ENCODE measurements at regions not wholly inside any gene's neighbourhood (a gene's known extent, or its start where the extent isn't known, plus 50 kb on each side); places are given as distances from the start of the nearest gene placed in this dataset.
"Not testable (repeated sequence)": the region's sequence is repeated elsewhere in the genome, so short reads cannot be mapped to it uniquely, and the experiment has no call there.

- no peak for DNase-seq
Observed at GRCh38 chr13:58946274-58946673, 1217.5 kb downstream of the DIAPH3 start.

- DNase-seq, result no peak
Observed at GRCh38 chr13:58949646-58950045, 1214.1 kb downstream of the DIAPH3 start.

- DNase-seq, result no peak
Observed at GRCh38 chr13:58950911-58951310, 1212.8 kb downstream of the DIAPH3 start.

GRCh38 chr13:58953638-58954037 lies 1210.1 kb downstream of the DIAPH3 start:
- DNase-seq, result no peak

- no peak for DNase-seq
Observed at GRCh38 chr13:58955546-58956385, 1208.0 kb downstream of the DIAPH3 start.

GRCh38 chr13:58958097-58958496 lies 1205.6 kb downstream of the DIAPH3 start:
- DNase-seq, result not testable (repeated sequence)

- DNase-seq, result no peak
Observed at GRCh38 chr13:58960888-58961287, 1202.8 kb downstream of the DIAPH3 start.

- DNase-seq, result no peak
Observed at GRCh38 chr13:58963321-58963720, 1200.4 kb downstream of the DIAPH3 start.

GRCh38 chr13:58964048-58964447 lies 1199.7 kb downstream of the DIAPH3 start:
- DNase-seq, result no peak

GRCh38 chr13:58977085-58977484 lies 1186.6 kb downstream of the DIAPH3 start:
- DNase-seq, result no peak

- DNase-seq, result no peak
Observed at GRCh38 chr13:58978331-58978730, 1185.4 kb downstream of the DIAPH3 start.

- no peak for DNase-seq
Observed at GRCh38 chr13:58979851-58980250, 1183.9 kb downstream of the DIAPH3 start.

- DNase-seq, result no peak
Observed at GRCh38 chr13:58985845-58986244, 1177.9 kb downstream of the DIAPH3 start.

GRCh38 chr13:58989556-58989955 lies 1174.2 kb downstream of the DIAPH3 start:
- DNase-seq, result no peak

- no peak for DNase-seq
Observed at GRCh38 chr13:58991826-58992477, 1171.8 kb downstream of the DIAPH3 start.

GRCh38 chr13:58992478-58993042 lies 1171.2 kb downstream of the DIAPH3 start:
- no peak for DNase-seq

GRCh38 chr13:58994077-58994476 lies 1169.7 kb downstream of the DIAPH3 start:
- DNase-seq, result no peak

GRCh38 chr13:58994777-58995176 lies 1169.0 kb downstream of the DIAPH3 start:
- DNase-seq, result no peak

- no peak for DNase-seq
Observed at GRCh38 chr13:58998716-58999115, 1165.0 kb downstream of the DIAPH3 start.

GRCh38 chr13:58999851-59000250 lies 1163.9 kb downstream of the DIAPH3 start:
- DNase-seq, result no peak

- no peak for DNase-seq
Observed at GRCh38 chr13:59000770-59001169, 1163.0 kb downstream of the DIAPH3 start.

- no peak for DNase-seq
Observed at GRCh38 chr13:59012731-59013130, 1151.0 kb downstream of the DIAPH3 start.

GRCh38 chr13:59016250-59016649 lies 1147.5 kb downstream of the DIAPH3 start:
- DNase-seq, result no peak

GRCh38 chr13:59024434-59024833 lies 1139.3 kb downstream of the DIAPH3 start:
- DNase-seq, result no peak

All from NCI-H1930 (cell line).